ENCODE measurements at regions not wholly inside any gene's neighbourhood (a gene's known extent, or its start where the extent isn't known, plus 50 kb on each side); places are given as distances from the start of the nearest gene placed in this dataset.

DNA sequence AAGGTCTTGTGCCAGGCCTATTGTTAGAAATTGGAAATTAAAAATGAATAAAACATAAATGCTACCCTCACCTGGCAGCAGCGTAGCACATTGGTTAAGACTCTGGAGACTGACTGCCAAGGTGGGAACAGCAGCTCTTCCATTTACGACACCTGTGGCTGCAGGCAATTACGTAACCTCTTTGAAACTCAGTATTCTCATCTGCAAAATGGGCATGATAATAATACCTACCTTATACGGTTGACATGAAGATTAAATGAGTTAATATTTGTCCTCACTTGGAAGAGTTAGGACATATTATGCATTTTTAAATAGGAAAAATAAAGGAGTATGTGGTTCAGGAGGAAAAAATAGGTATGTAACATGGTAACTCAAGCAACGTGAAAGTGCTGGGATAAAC is 279.3 kb upstream of the NCKAP5 start:
- no peak for DNase-seq
- peaks cover 3% of the 10 kb centered on the region for H3K36me3 Mint-ChIP-seq (ENCODE audit: low read depth)
- TF ChIP-seq, protein P1, sequence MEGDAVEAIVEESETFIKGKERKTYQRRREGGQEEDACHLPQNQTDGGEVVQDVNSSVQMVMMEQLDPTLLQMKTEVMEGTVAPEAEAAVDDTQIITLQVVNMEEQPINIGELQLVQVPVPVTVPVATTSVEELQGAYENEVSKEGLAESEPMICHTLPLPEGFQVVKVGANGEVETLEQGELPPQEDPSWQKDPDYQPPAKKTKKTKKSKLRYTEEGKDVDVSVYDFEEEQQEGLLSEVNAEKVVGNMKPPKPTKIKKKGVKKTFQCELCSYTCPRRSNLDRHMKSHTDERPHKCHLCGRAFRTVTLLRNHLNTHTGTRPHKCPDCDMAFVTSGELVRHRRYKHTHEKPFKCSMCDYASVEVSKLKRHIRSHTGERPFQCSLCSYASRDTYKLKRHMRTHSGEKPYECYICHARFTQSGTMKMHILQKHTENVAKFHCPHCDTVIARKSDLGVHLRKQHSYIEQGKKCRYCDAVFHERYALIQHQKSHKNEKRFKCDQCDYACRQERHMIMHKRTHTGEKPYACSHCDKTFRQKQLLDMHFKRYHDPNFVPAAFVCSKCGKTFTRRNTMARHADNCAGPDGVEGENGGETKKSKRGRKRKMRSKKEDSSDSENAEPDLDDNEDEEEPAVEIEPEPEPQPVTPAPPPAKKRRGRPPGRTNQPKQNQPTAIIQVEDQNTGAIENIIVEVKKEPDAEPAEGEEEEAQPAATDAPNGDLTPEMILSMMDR (IDR thresholded peaks at IDR 0.05), result no peak
- no peak overlapping the region for H3K4me3 Mint-ChIP-seq
- no peak overlapping the region for H3K27ac Mint-ChIP-seq
- H3K9me3 Mint-ChIP-seq, result peaks cover 5% of the 10 kb centered on the region
- H3K27me3 Mint-ChIP-seq (ENCODE audit: low read depth, poor library complexity), result peaks cover 4% of the 10 kb centered on the region
- H3K4me1 Mint-ChIP-seq, result peaks cover 8% of the 10 kb centered on the region

DNA sequence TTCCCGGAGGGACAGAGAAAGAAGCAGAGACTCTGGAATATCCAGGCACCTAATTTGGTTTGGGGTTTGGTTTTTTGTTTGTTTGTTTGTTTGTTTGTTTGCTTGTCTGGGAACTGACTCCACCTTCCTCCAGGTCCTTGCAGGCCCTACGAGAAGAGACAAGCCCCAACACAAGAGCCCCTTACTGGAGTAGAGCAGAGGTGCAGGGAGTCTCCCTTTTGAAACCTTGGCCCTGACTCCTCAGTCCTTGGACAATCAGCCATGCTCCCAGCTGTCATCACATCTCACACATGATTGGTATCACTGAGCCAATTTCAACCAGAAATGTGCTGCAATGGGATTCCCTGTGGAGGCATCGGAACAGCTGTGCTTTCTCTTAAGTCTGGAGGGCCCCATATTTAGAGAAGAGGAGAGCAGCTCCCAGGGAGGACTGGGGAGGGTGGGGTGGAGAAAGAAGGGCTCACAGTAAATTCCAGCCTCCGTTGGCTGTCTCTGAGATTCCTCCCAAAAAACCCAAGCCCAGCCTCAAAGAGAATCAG is 279.9 kb upstream of the NCKAP5 start:
- no peak for DNase-seq
- Mint-ChIP-seq H3K27me3 (ENCODE audit: low read depth, poor library complexity) (peaks cover 4% of the 10 kb centered on the region), H3K27ac (no peak overlapping the region), H3K9me3 (peaks cover 11% of the 10 kb centered on the region), H3K4me1 (peaks cover 8% of the 10 kb centered on the region), H3K4me3 (no peak overlapping the region), H3K36me3 (ENCODE audit: low read depth) (peaks cover 4% of the 10 kb centered on the region)
- TF ChIP-seq, protein P1 (IDR thresholded peaks at IDR 0.05), result no peak

DNA sequence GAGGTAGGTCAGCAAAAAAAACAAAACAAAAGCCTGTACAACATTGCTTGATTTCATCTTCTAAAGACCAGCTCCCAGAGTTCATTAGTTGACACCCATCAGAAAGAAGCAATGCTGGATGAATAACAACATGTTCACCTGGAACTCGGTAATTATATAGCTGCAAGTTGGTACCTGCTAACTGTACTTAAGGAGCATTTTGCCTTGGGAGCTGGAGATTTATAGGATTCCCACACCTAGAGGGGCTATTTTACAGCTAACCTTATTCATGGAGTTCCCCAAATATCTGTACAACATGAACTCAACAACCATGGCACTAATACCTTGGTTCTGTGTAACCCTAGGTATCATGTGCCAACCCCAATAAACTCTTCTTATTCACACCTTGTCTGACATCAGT is 281.1 kb upstream of the NCKAP5 start:
- Mint-ChIP-seq H3K9me3 (peaks cover 16% of the 10 kb centered on the region), H3K4me3 (no peak overlapping the region), H3K27ac (no peak overlapping the region), H3K36me3 (ENCODE audit: low read depth) (peaks cover 4% of the 10 kb centered on the region), H3K27me3 (ENCODE audit: low read depth, poor library complexity) (peaks cover 5% of the 10 kb centered on the region), H3K4me1 (peaks cover 8% of the 10 kb centered on the region)
- TF ChIP-seq, protein P1 (IDR thresholded peaks at IDR 0.05), result no peak
- no peak for DNase-seq

DNA sequence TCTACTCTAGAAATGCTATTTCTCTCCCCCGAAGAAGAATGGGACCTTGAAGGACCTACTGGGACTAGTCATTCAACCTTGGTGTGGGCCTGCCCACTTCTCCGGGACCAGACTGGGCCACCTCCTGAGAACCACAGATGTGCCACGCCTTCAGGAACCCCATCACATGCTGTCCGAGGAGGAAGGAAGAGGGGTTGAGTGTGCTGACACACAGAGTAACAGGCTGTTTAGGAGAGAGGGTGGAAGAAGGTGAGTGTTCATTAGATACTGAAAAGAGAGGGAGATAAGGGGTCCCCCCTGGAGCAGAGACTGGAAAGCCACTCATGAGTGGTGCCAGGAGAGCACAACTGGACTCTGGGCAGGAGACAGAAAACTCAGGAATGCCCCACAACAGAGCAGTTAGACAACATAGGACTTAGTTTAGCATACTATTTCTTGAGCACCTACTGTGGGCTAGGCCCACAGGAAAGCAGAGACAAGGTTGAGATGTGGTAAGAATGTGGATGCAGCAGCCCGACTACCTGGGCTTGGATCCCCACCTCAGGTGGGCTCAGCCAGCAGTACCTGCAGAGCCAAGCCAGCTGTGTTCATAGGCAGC is 286.4 kb upstream of the NCKAP5 start:
- H3K9me3 Mint-ChIP-seq, result peaks cover 23% of the 10 kb centered on the region
- DNase-seq, result no peak
- H3K36me3 Mint-ChIP-seq (ENCODE audit: low read depth), result peaks cover 4% of the 10 kb centered on the region
- peaks cover 5% of the 10 kb centered on the region for H3K4me1 Mint-ChIP-seq
- TF ChIP-seq, protein P1 (IDR thresholded peaks at IDR 0.05), result no peak
- peaks cover 4% of the 10 kb centered on the region for H3K27me3 Mint-ChIP-seq (ENCODE audit: low read depth, poor library complexity)
- H3K27ac Mint-ChIP-seq, result no peak overlapping the region
- H3K4me3 Mint-ChIP-seq, result no peak overlapping the region

DNA sequence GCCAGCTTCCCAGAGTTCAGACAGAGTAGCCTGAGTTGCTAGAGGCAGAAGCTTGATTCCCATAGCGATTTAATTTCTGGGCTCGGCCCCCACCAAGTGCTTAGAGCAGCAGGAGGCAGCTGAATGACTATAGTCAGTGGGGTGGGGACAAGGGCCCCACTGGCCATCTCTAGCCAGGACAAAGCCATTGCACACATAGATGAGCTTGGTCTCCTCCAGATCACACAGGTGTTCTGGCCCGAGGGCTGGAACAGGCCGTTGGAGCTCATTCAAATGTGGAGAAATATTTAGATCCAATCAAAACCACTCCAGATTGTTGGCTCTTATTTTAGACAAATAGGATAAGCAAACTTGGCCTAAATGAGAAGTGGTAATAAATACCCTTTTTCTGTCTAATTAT is 287.3 kb upstream of the NCKAP5 start:
- TF ChIP-seq, protein P1 (IDR thresholded peaks at IDR 0.05), result no peak
- peaks cover 4% of the 10 kb centered on the region for H3K36me3 Mint-ChIP-seq (ENCODE audit: low read depth)
- no peak overlapping the region for H3K4me3 Mint-ChIP-seq
- peaks cover 12% of the 10 kb centered on the region for H3K4me1 Mint-ChIP-seq
- H3K27me3 Mint-ChIP-seq (ENCODE audit: low read depth, poor library complexity), result peaks cover 4% of the 10 kb centered on the region
- DNase-seq, result no peak
- peaks cover 23% of the 10 kb centered on the region for H3K9me3 Mint-ChIP-seq
- no peak overlapping the region for H3K27ac Mint-ChIP-seq

DNA sequence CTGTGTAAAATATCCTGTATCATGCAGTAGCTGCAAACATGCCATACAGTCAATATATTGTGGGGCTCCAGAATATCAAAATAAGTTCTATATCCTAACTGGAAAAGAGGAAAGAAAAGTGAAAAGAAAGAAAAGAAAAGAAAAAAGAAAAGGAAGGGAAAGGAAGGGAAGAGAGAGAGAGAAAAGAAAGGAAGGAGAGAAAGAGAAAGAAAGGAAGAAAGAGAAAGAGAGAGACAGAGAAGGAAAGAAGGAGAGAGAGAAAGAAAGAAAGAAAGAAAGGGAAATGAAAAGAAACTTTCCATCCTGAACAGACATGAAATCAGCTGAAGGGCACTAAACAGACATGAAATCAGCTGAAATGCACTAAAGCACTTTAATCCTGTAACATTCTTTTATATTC is 288.4 kb upstream of the NCKAP5 start:
- no peak for DNase-seq
- Mint-ChIP-seq H3K9me3 (peaks cover 23% of the 10 kb centered on the region), H3K4me3 (no peak overlapping the region), H3K27me3 (ENCODE audit: low read depth, poor library complexity) (peaks cover 4% of the 10 kb centered on the region), H3K27ac (no peak overlapping the region), H3K4me1 (peaks cover 12% of the 10 kb centered on the region), H3K36me3 (ENCODE audit: low read depth) (peaks cover 4% of the 10 kb centered on the region)
- TF ChIP-seq, protein P1 (IDR thresholded peaks at IDR 0.05), result no peak
